Suppressor macrophage treated with lipopolysaccharide for 1 hour (primary cell): ENCODE measurements at regions not wholly inside any gene's neighbourhood (a gene's known extent, or its start where the extent isn't known, plus 50 kb on each side); places are given as distances from the start of the nearest gene placed in this dataset.
"Not testable (repeated sequence)": the region's sequence is repeated elsewhere in the genome, so short reads cannot be mapped to it uniquely, and the experiment has no call there.

Source experiments
- DNase-seq, 3 donors: peaks; one replicate each; pipeline ENCODE4 v3.0.0-alpha.2; 2020 to 2022

GRCh38 chrY:26638063-26638462 is 1016.1 kb downstream of the CDY1 start:
- no peak for DNase-seq

GRCh38 chrY:26645856-26646255 is 1023.9 kb downstream of the CDY1 start:
- not testable (repeated sequence) for DNase-seq

- DNase-seq, result not testable (repeated sequence)
Observed at GRCh38 chrY:26648240-26648639, 1026.3 kb downstream of the CDY1 start.

GRCh38 chrY:26664245-26664644 is 1042.3 kb downstream of the CDY1 start:
- not testable (repeated sequence) for DNase-seq

GRCh38 chrY:26666691-26667090 is 1044.8 kb downstream of the CDY1 start:
- DNase-seq, result not testable (repeated sequence)

GRCh38 chrY:26669243-26669642 is 1047.3 kb downstream of the CDY1 start:
- DNase-seq, result not testable (repeated sequence)

GRCh38 chrY:26670360-26670871 is 1048.5 kb downstream of the CDY1 start:
- DNase-seq, result peak in 2 of 3 donors; percentile 2 to 27

GRCh38 chrY:26670881-26671879 is 1049.3 kb downstream of the CDY1 start:
- DNase-seq, result peak; percentile 5 to 46 (median 25)
